WTC11 (cell line): ENCODE measurements at regions not wholly inside any gene's neighbourhood (a gene's known extent, or its start where the extent isn't known, plus 50 kb on each side); places are given as distances from the start of the nearest gene placed in this dataset.

Source experiments
- ATAC-seq: fragments of 200-7000 bp; cut with Tn5 transposase; 2 replicates; pipeline ENCODE4 v1.10.0; 2021; ENCODE audit warnings: mild to moderate bottlenecking, moderate library complexity
- CTCF ChIA-PET: fragments of 300-600 bp; sonication (Branson Sonifier 250); formaldehyde crosslinking; loops from one replicate; lab custom pipeline; 2021; ENCODE audit warnings: antibody characterized with exemption; lab: Charles Lee
- POLR2A ChIA-PET: fragments of 350-600 bp; sonication (Branson Sonifier 250); formaldehyde crosslinking; loops from one replicate; lab custom pipeline; 2021; ENCODE audit warnings: antibody characterized with exemption; lab: Charles Lee
- DNase-seq: peaks from one replicate; pipeline ENCODE4 v3.0.0; 2021; ENCODE audit warnings: low spot score
- H3K27ac Mint-ChIP-seq: 2 replicates; pipeline ENCODE4 v1.8.0; 2021; ENCODE audit warnings: mixed read lengths
- H3K27me3 Mint-ChIP-seq: 2 replicates; pipeline ENCODE4 v1.8.0; 2021; ENCODE audit warnings: low read depth, mild to moderate bottlenecking, moderate library complexity, mixed read lengths
- H3K36me3 Mint-ChIP-seq: 2 replicates; pipeline ENCODE4 v1.8.0; 2021; ENCODE audit warnings: mixed read lengths
- H3K4me1 Mint-ChIP-seq: 2 replicates; pipeline ENCODE4 v1.8.0; 2022; ENCODE audit warnings: mixed read lengths
- H3K4me3 Mint-ChIP-seq: 2 replicates; pipeline ENCODE4 v1.8.0; 2021; ENCODE audit warnings: mild to moderate bottlenecking, moderate library complexity, mixed read lengths
- H3K9me3 Mint-ChIP-seq: 2 replicates; pipeline ENCODE4 v1.8.0; 2021; ENCODE audit warnings: mixed read lengths
- ATF1 ChIP-seq: sonication (generic); formaldehyde crosslinking; IDR thresholded peaks from 2 replicates; pipeline ENCODE4 v1.8.1; 2023; ENCODE audit warnings: mild to moderate bottlenecking, moderate library complexity, missing genetic modification reagents
- CBFB ChIP-seq: sonication (generic); formaldehyde crosslinking; IDR thresholded peaks from 2 replicates; pipeline ENCODE4 v1.8.1; 2022; ENCODE audit warnings: mild to moderate bottlenecking, low read depth, missing genetic modification reagents
- E2F1 ChIP-seq: sonication (generic); formaldehyde crosslinking; IDR thresholded peaks from 2 replicates; pipeline ENCODE4 v1.8.0; 2022; ENCODE audit warnings: mild to moderate bottlenecking, missing genetic modification reagents
- ELF4 ChIP-seq: sonication (generic); formaldehyde crosslinking; IDR thresholded peaks from 2 replicates; pipeline ENCODE4 v1.8.1; 2022; ENCODE audit warnings: low read depth, mild to moderate bottlenecking, moderate library complexity, missing genetic modification reagents
- ESRRA ChIP-seq: sonication (generic); formaldehyde crosslinking; IDR thresholded peaks from 2 replicates; pipeline ENCODE4 v1.8.1; 2022; ENCODE audit warnings: mild to moderate bottlenecking, missing genetic modification reagents, borderline replicate concordance
- FOXJ3 ChIP-seq: sonication (generic); formaldehyde crosslinking; IDR thresholded peaks from 2 replicates; pipeline ENCODE4 v1.9.0; 2021; ENCODE audit warnings: missing genetic modification reagents, mild to moderate bottlenecking, borderline replicate concordance
- FOXP1 ChIP-seq: sonication (generic); formaldehyde crosslinking; IDR thresholded peaks from 2 replicates; pipeline ENCODE4 v1.8.0; 2022; ENCODE audit warnings: missing genetic modification reagents, mild to moderate bottlenecking, moderate library complexity, borderline replicate concordance
- GRHL2 ChIP-seq: fragments of 250-450 bp; sonication (Bioruptor Pico); IDR thresholded peaks from 2 replicates; pipeline ENCODE4 v1.8.0; 2022; ENCODE audit warnings: mild to moderate bottlenecking, moderate library complexity; ENCODE audit not compliant: insufficient replicate concordance, severe bottlenecking
- IRF2 ChIP-seq: sonication (generic); formaldehyde crosslinking; IDR thresholded peaks from 2 replicates; pipeline ENCODE4 v1.8.0; 2022; ENCODE audit warnings: low read depth, missing genetic modification reagents, borderline replicate concordance
- NR1H2 ChIP-seq: sonication (generic); formaldehyde crosslinking; IDR thresholded peaks from 2 replicates; pipeline ENCODE4 v1.9.0; 2021; ENCODE audit warnings: mild to moderate bottlenecking, moderate library complexity, missing genetic modification reagents
- NR2C2 ChIP-seq: sonication (generic); formaldehyde crosslinking; IDR thresholded peaks from 2 replicates; pipeline ENCODE4 v1.8.0; 2022; ENCODE audit warnings: mild to moderate bottlenecking, missing genetic modification reagents
- NR3C1 ChIP-seq: sonication (generic); formaldehyde crosslinking; conservative IDR thresholded peaks from 2 replicates; pipeline ENCODE4 v1.8.1; 2023; ENCODE audit warnings: low read depth, mild to moderate bottlenecking, missing genetic modification reagents
- OVOL2 ChIP-seq: fragments of 250-450 bp; sonication (Bioruptor Pico); IDR thresholded peaks from 2 replicates; pipeline ENCODE4 v1.9.0; 2021; ENCODE audit warnings: mild to moderate bottlenecking, borderline replicate concordance
- PRDM15 ChIP-seq: sonication (generic); formaldehyde crosslinking; IDR thresholded peaks from 2 replicates; pipeline ENCODE4 v1.8.0; 2022; ENCODE audit warnings: missing genetic modification reagents
- PREB ChIP-seq: sonication (generic); formaldehyde crosslinking; IDR thresholded peaks from 2 replicates; pipeline ENCODE4 v1.8.1; 2022; ENCODE audit warnings: mild to moderate bottlenecking, missing genetic modification reagents, moderate library complexity, borderline replicate concordance
- SMAD3 ChIP-seq: sonication (generic); formaldehyde crosslinking; IDR thresholded peaks from 2 replicates; pipeline ENCODE4 v1.8.0; 2022; ENCODE audit warnings: missing genetic modification reagents, mild to moderate bottlenecking, borderline replicate concordance
- SP1 ChIP-seq: sonication (generic); formaldehyde crosslinking; conservative IDR thresholded peaks from 2 replicates; pipeline ENCODE4 v1.8.1; 2022; ENCODE audit warnings: missing genetic modification reagents
- ZBTB43 ChIP-seq: sonication (generic); formaldehyde crosslinking; IDR thresholded peaks from 2 replicates; pipeline ENCODE4 v1.8.1; 2023; ENCODE audit warnings: mild to moderate bottlenecking, missing genetic modification reagents
- ZNF512 ChIP-seq: sonication (generic); formaldehyde crosslinking; IDR thresholded peaks from 2 replicates; pipeline ENCODE4 v1.8.1; 2022; ENCODE audit warnings: missing genetic modification reagents, borderline replicate concordance

GRCh38 chr1:218748071-218748470 is 402.9 kb downstream of the TGFB2 start:
- Mint-ChIP-seq H3K4me1 (peaks cover 6% of the 10 kb centered on the region; the same call in 1 of the 2 replicates), H3K27me3 (no peaks in the 10 kb centered on the region), H3K4me3 (no peak overlapping the region), H3K27ac (no peak overlapping the region), H3K9me3 (peaks cover 56% of the 10 kb centered on the region), H3K36me3 (peaks cover 23% of the 10 kb centered on the region)
- ATAC-seq (no peak), DNase-seq (no peak)
- ChIA-PET CTCF (no interaction called here), POLR2A (no interaction called here)
- no peak for TF ChIP-seq CBFB (CRISPR knock-in tag)
- TF ChIP-seq FOXP1: no peak
- TF ChIP-seq NR2C2 (CRISPR knock-in tag): no peak
- TF ChIP-seq, all 79 proteins: peak for 0

GRCh38 chr1:218750216-218750970 is 405.3 kb downstream of the TGFB2 start:
- Mint-ChIP-seq H3K4me3 (no peak overlapping the region), H3K9me3 (peaks cover 46% of the 10 kb centered on the region), H3K36me3 (peaks cover 17% of the 10 kb centered on the region), H3K27me3 (no peaks in the 10 kb centered on the region), H3K27ac (no peak overlapping the region), H3K4me1 (peaks cover 6% of the 10 kb centered on the region; the same call in 1 of the 2 replicates)
- ATAC-seq (no peak), DNase-seq (no peak)
- ChIA-PET CTCF (interaction anchor here (0.6 kb wide), 1 partner anchor 371 kb away, joined by 3 read pairs; no protein-coding TSS in a partner anchor), POLR2A (interaction anchor here (0.6 kb wide), 1 partner anchor 245 kb away, joined by 4 read pairs; no protein-coding TSS in a partner anchor)
- TF ChIP-seq IRF2 (CRISPR knock-in tag) (no peak), PREB (no peak), NR1H2 (no peak)

GRCh38 chr1:218751208-218751948 is 406.2 kb downstream of the TGFB2 start:
- DNase-seq: no peak
- Mint-ChIP-seq H3K4me3 (no peak overlapping the region), H3K9me3 (peaks cover 39% of the 10 kb centered on the region), H3K4me1 (peaks cover 6% of the 10 kb centered on the region; the same call in 1 of the 2 replicates), H3K27me3 (no peaks in the 10 kb centered on the region), H3K36me3 (peaks cover 17% of the 10 kb centered on the region), H3K27ac (no peak overlapping the region)
- peak; percentile 44 for ATAC-seq
- ChIA-PET CTCF (interaction anchor here (0.6 kb wide), 1 partner anchor 372 kb away, joined by 3 read pairs; no protein-coding TSS in a partner anchor), POLR2A (no interaction called here)
- no peak for TF ChIP-seq GRHL2 (CRISPR knock-in tag)
- TF ChIP-seq ATF1 (CRISPR knock-in tag): no peak
- TF ChIP-seq NR3C1: no peak
- TF ChIP-seq SP1: no peak
- no peak for TF ChIP-seq OVOL2 (CRISPR knock-in tag)
- no peak for TF ChIP-seq ZBTB43 (CRISPR knock-in tag)
- TF ChIP-seq SMAD3 (CRISPR knock-in tag): no peak
- no peak for TF ChIP-seq ELF4
- no peak for TF ChIP-seq ESRRA (CRISPR knock-in tag)
- no peak for TF ChIP-seq FOXJ3 (CRISPR knock-in tag)

- no peak overlapping the region for H3K4me3 Mint-ChIP-seq
- DNase-seq (no peak), ATAC-seq (no peak)
- H3K27ac Mint-ChIP-seq: no peak overlapping the region
- H3K36me3 Mint-ChIP-seq: peaks cover 13% of the 10 kb centered on the region
- no peaks in the 10 kb centered on the region for H3K27me3 Mint-ChIP-seq
- ChIA-PET POLR2A (no interaction called here), CTCF (no interaction called here)
- peaks cover 6% of the 10 kb centered on the region; the same call in 1 of the 2 replicates for H3K4me1 Mint-ChIP-seq
- H3K9me3 Mint-ChIP-seq: peaks cover 32% of the 10 kb centered on the region
- TF ChIP-seq PRDM15 (CRISPR knock-in tag) (no peak), ZNF512 (CRISPR knock-in tag) (no peak), E2F1 (CRISPR knock-in tag) (no peak)
Measured at GRCh38 chr1:218752126-218752525, 407.0 kb downstream of the TGFB2 start.
